Testis (tissue), 2 donors: ENCODE measurements at regions not wholly inside any gene's neighbourhood (a gene's known extent, or its start where the extent isn't known, plus 50 kb on each side); places are given as distances from the start of the nearest gene placed in this dataset.

Experiments
- DNase-seq: peaks from one replicate; pipeline ENCODE4 v3.0.0-alpha.2; 2019
- H3K27ac ChIP-seq, 2 donors: fragments of 200-600 bp; sonication (generic); one replicate each; pipeline ENCODE4 v1.5.1; 2019
- H3K27me3 ChIP-seq: fragments of 200-600 bp; sonication (generic); one replicate; pipeline ENCODE4 v1.5.1; 2019
- H3K36me3 ChIP-seq: fragments of 200-600 bp; sonication (generic); one replicate; pipeline ENCODE4 v1.5.1; 2017; ENCODE audit warnings: low read depth; ENCODE audit errors: missing control alignments
- H3K4me1 ChIP-seq: fragments of 200-600 bp; sonication (generic); one replicate; pipeline ENCODE4 v1.5.1; 2019
- H3K4me3 ChIP-seq, 2 donors: fragments of 200-600 bp; sonication (generic); one replicate each; pipeline ENCODE4 v1.5.1; 2017 to 2019
- H3K9me3 ChIP-seq: fragments of 200-600 bp; sonication (generic); one replicate; pipeline ENCODE4 v1.5.1; 2017
- POLR2A ChIP-seq: fragments of 450-650 bp; IDR thresholded peaks from one replicate; pipeline ENCODE4 v1.6.1; 2017; ENCODE audit warnings: antibody characterized with exemption, mild to moderate bottlenecking, moderate library complexity
- WGBS, 2 donors: methylation state at CpG; one replicate each; pipeline ENCODE4 v1.1.5; 2018; 5-methylcytosine and 5-hydroxymethylcytosine counted together
- intact Hi-C: fragments of 100-400 bp; cut with DNase I; formaldehyde crosslinking; loops from one replicate; pipeline ENCODE4 v1.15.1; 2023; ENCODE audit warnings: low total_unique reads
- TF ChIP-seq, protein P1 (sequence below), 3 experiments: fragments of 450-650 bp in 2 of 3; fragments of 200-600 bp in 1 of 3; sonication (generic) in 1 of 3; IDR thresholded peaks; one replicate each; pipeline ENCODE4 v1.5.1; 2016 to 2019; ENCODE audit warnings: antibody characterized with exemption in 3 of 3, mild to moderate bottlenecking in 2 of 3, moderate library complexity in 1 of 3

DNA sequence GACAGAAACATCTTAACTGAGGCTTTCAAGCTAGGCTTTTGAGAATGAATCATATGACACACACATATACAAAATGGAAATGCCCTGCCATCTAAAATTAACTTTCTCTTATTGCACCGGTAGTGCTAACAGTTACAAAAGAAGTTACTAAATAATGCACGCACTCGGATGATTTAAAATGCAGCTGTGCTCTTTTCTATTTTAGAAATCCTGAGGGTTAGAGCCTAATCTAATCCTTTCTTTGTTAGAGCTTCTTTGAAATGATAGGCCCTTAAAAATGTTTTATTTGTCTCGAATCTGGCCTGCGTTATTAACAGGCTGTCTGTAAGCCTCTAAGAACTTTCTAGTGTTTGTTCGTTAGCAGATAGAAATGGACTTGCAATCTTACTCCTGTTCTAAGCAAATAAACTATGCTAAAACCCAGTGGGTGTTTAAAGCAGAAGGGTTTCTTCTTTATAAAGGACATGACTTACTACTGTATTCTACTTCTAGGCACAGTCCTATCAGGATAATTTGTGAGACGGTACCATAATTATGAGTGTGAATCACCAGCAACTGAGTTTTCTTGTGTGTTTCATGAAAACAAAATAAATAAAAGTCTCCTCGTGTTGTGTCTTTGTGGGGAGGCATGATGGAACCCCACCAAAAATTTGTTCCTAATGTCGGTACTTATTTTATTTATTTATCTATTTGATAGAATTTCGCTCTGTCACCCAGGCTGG, 69.2 kb upstream of the MYO10 start:
- Histone ChIP-seq H3K9me3 (no peaks in the 10 kb centered on the region), H3K27ac (no peak overlapping the region), H3K27me3 (no peaks in the 10 kb centered on the region), H3K4me1 (no peaks in the 10 kb centered on the region), H3K4me3 (no peak overlapping the region), H3K36me3 (no peaks in the 10 kb centered on the region)
- 62 to 67% methylated on average over 10 of the region's 10 CpGs for WGBS, 2 donors
- DNase-seq = no peak
- intact Hi-C loops = no loop called here
- TF ChIP-seq POLR2A = no peak
- TF ChIP-seq, protein P1, sequence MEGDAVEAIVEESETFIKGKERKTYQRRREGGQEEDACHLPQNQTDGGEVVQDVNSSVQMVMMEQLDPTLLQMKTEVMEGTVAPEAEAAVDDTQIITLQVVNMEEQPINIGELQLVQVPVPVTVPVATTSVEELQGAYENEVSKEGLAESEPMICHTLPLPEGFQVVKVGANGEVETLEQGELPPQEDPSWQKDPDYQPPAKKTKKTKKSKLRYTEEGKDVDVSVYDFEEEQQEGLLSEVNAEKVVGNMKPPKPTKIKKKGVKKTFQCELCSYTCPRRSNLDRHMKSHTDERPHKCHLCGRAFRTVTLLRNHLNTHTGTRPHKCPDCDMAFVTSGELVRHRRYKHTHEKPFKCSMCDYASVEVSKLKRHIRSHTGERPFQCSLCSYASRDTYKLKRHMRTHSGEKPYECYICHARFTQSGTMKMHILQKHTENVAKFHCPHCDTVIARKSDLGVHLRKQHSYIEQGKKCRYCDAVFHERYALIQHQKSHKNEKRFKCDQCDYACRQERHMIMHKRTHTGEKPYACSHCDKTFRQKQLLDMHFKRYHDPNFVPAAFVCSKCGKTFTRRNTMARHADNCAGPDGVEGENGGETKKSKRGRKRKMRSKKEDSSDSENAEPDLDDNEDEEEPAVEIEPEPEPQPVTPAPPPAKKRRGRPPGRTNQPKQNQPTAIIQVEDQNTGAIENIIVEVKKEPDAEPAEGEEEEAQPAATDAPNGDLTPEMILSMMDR (IDR thresholded peaks at IDR 0.05) = no peak

DNA sequence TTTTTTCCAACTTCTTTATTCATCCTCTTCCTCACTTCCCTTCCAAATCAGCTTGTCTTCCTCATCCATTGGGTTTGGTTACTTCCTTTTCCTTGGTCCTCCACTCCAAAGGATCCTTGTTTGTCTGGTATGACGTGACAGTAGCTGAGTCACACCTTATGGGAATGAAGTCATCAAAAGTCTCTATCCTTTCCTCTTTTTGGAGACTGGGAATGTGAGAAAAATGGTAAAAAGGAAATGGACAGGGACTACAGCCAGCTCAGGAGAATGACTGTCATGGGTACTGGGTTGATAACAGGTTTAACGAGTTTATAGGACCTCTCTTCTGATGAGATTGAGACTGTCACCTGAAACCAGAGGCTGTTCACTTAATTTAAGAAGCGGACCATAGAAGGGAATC, 76.2 kb upstream of the MYO10 start:
- intact Hi-C loops = no loop called here
- Histone ChIP-seq H3K4me3 (no peak overlapping the region), H3K9me3 (no peaks in the 10 kb centered on the region), H3K4me1 (no peaks in the 10 kb centered on the region), H3K27me3 (no peaks in the 10 kb centered on the region), H3K27ac (no peak overlapping the region), H3K36me3 (no peaks in the 10 kb centered on the region)
- TF ChIP-seq, protein P1 (IDR thresholded peaks at IDR 0.05) = no peak
- TF ChIP-seq POLR2A = no peak
- 91% methylated on average over 3 of the region's 3 CpGs for WGBS, 2 donors
- DNase-seq = no peak

DNA sequence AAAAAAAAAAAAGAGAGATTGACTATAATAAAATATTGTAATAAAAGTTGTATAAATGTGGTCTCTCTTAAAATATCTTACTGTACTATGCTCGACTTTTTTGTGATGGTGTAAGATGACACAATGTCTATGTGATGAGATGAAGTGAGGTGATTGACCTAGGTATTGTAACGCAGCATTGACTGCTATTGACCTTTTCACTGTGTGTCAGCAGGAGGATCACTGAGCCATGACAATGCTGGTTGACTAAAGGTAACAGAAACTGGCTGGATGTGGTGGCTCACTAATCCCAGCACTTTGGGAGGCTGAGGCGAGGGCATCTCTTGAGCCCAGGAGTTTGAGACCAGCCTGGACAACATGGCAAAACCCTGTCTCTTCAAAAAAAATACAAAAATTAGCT, 78.6 kb upstream of the MYO10 start:
- H3K27me3 ChIP-seq = no peaks in the 10 kb centered on the region
- H3K4me1 ChIP-seq = no peaks in the 10 kb centered on the region
- no peak for TF ChIP-seq POLR2A
- TF ChIP-seq, protein P1 (IDR thresholded peaks at IDR 0.05) = no peak
- intact Hi-C loops = no loop called here
- no peaks in the 10 kb centered on the region for H3K9me3 ChIP-seq
- H3K27ac ChIP-seq = no peak overlapping the region
- no peak overlapping the region for H3K4me3 ChIP-seq
- WGBS, 2 donors = 93 to 94% methylated on average over 3 of the region's 3 CpGs
- H3K36me3 ChIP-seq = no peaks in the 10 kb centered on the region
- DNase-seq = no peak

DNA sequence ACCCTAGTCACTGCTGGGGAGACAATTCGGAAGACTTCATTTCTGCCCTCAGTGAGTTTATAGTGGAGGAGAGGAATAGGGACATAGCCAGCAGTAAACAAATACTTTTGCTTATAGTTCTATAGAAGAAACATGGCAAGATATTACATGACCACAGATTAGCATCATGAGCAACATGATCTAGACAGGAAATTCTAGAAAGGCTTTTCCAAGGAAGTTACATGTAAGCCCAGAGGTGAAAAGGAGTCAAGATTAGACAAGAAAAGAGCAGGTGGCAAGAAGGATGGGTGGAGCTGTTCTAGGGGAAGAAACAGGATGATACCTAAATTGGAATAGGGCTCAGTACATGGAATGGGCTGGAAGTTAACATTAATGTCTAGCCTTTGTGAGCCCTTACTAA, 82.8 kb upstream of the MYO10 start:
- Histone ChIP-seq H3K9me3 (no peaks in the 10 kb centered on the region), H3K4me1 (no peaks in the 10 kb centered on the region), H3K27me3 (no peaks in the 10 kb centered on the region), H3K4me3 (no peak overlapping the region), H3K27ac (no peak overlapping the region), H3K36me3 (no peaks in the 10 kb centered on the region)
- TF ChIP-seq, protein P1 (IDR thresholded peaks at IDR 0.05) = no peak
- no peak for TF ChIP-seq POLR2A
- WGBS, 2 donors = 93 to 95% methylated on average over 1 of the region's 1 CpG
- DNase-seq = no peak
- intact Hi-C loops = no loop called here

DNA sequence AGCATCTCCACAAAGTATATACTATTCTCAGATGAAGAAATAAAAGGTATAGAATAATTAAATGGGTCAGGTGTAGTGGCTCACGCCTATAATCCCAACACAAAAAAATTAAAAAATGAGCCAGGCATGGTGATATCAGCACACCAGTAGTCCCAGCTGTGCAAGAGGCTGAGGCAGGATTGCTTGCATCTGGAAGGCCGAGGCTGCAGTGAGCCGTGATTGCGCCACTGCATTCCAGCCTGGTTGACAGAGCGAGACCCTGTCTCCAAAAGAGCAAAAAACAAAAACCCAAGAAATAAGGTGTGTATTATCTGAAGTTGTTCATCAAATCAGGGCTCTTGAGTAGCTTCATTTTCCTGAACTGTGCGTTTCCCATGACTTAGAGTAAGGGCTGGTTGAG, 83.2 kb upstream of the MYO10 start:
- TF ChIP-seq, protein P1 (IDR thresholded peaks at IDR 0.05) = no peak
- TF ChIP-seq POLR2A = no peak
- intact Hi-C loops = no loop called here
- 88 to 96% methylated on average over 6 of the region's 6 CpGs for WGBS, 2 donors
- no peaks in the 10 kb centered on the region for H3K36me3 ChIP-seq
- no peak overlapping the region for H3K27ac ChIP-seq
- H3K9me3 ChIP-seq = no peaks in the 10 kb centered on the region
- no peaks in the 10 kb centered on the region for H3K27me3 ChIP-seq
- DNase-seq = no peak
- no peak overlapping the region for H3K4me3 ChIP-seq
- H3K4me1 ChIP-seq = no peaks in the 10 kb centered on the region
